ENCODE measurements at regions not wholly inside any gene's neighbourhood (a gene's known extent, or its start where the extent isn't known, plus 50 kb on each side); places are given as distances from the start of the nearest gene placed in this dataset.

GRCh38 chrX:7654316-7654715, 188.7 kb upstream of the VCX start:
- no peaks in the 10 kb centered on the region for H3K4me1 ChIP-seq
- no peaks in the 10 kb centered on the region for H3K36me3 ChIP-seq (replicated peaks in 1 of 2; ENCODE audit: insufficient read depth in 1 of 2, low read depth in 2 of 2)
- WGBS, 2 donors = 50 to 75% methylated on average over 5 of the region's 5 CpGs
- no peak overlapping the region for H3K27ac ChIP-seq
- H3K4me3 ChIP-seq = no peak overlapping the region
- ATAC-seq = no peak
- DNase-seq = no peak
- no peaks in the 10 kb centered on the region for H3K9me3 ChIP-seq
- H3K27me3 ChIP-seq = no peaks in the 10 kb centered on the region
- intact Hi-C loops (cut with DNase I) = no loop called here
- TF ChIP-seq POLR2A (IDR thresholded peaks at IDR 0.05) (no peak), CTCF (IDR thresholded peaks at IDR 0.05) (no peak)

DNA sequence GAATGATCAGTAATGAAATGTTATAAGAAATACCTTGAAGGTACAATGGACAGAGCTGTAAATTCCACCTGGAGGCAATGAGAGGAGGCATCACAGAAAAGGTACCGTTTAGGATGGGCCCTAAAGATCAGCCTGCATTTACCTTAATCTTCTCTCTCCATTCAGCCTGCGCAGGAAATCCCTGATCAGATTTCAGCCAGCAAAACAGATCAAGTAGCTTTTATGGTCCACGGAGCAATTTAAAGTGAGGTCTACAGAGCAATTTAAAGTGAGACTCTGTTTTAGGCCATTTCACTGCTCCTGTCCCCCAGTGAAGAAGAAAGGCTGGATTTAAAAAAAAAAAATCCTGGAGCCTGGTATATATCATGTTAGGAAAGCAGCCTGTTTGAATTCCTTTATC, 195.1 kb upstream of the VCX start:
- TF ChIP-seq POLR2A (IDR thresholded peaks at IDR 0.05) (no peak), CTCF (IDR thresholded peaks at IDR 0.05) (no peak)
- H3K36me3 ChIP-seq (replicated peaks in 1 of 2; ENCODE audit: insufficient read depth in 1 of 2, low read depth in 2 of 2) = no peaks in the 10 kb centered on the region
- H3K4me3 ChIP-seq = no peak overlapping the region
- intact Hi-C loops (cut with DNase I) = no loop called here
- no peaks in the 10 kb centered on the region for H3K27me3 ChIP-seq
- DNase-seq (no peak), ATAC-seq (no peak)
- no peak overlapping the region for H3K27ac ChIP-seq
- no peaks in the 10 kb centered on the region for H3K4me1 ChIP-seq
- 53 to 57% methylated on average over 3 of the region's 3 CpGs for WGBS, 2 donors
- H3K9me3 ChIP-seq = no peaks in the 10 kb centered on the region

GRCh38 chrX:7641141-7641540, 201.8 kb upstream of the VCX start:
- intact Hi-C loops (cut with DNase I) = no loop called here
- Histone ChIP-seq H3K36me3 (replicated peaks in 1 of 2; ENCODE audit: insufficient read depth in 1 of 2, low read depth in 2 of 2) (no peaks in the 10 kb centered on the region), H3K27ac (no peak overlapping the region), H3K27me3 (no peaks in the 10 kb centered on the region), H3K4me1 (no peaks in the 10 kb centered on the region), H3K4me3 (no peak overlapping the region), H3K9me3 (no peaks in the 10 kb centered on the region)
- TF ChIP-seq CTCF (IDR thresholded peaks at IDR 0.05) (no peak), POLR2A (IDR thresholded peaks at IDR 0.05) (no peak)
- DNase-seq (no peak), ATAC-seq (no peak)
- 72 to 95% methylated on average over 2 of the region's 2 CpGs for WGBS, 2 donors

GRCh38 chrX:7640392-7640791, 202.6 kb upstream of the VCX start:
- H3K36me3 ChIP-seq (replicated peaks in 1 of 2; ENCODE audit: insufficient read depth in 1 of 2, low read depth in 2 of 2) = no peaks in the 10 kb centered on the region
- no peak for DNase-seq
- 44 to 48% methylated on average over 2 of the region's 2 CpGs for WGBS, 2 donors

More at GRCh38 chrX:7640392-7640791, 202.6 kb upstream of the VCX start:
- ATAC-seq = no peak
- intact Hi-C loops (cut with DNase I) = no loop called here
- H3K9me3 ChIP-seq = no peaks in the 10 kb centered on the region
- H3K27ac ChIP-seq = no peak overlapping the region
- TF ChIP-seq CTCF (IDR thresholded peaks at IDR 0.05) (no peak), POLR2A (IDR thresholded peaks at IDR 0.05) (no peak)
- H3K27me3 ChIP-seq = no peaks in the 10 kb centered on the region
- H3K4me3 ChIP-seq = no peak overlapping the region
- H3K4me1 ChIP-seq = no peaks in the 10 kb centered on the region

Data from body of pancreas (tissue), 4 donors.